GM06990 (cell line): ENCODE measurements at regions not wholly inside any gene's neighbourhood (a gene's known extent, or its start where the extent isn't known, plus 50 kb on each side); places are given as distances from the start of the nearest gene placed in this dataset.
"Not testable (repeated sequence)": the region's sequence is repeated elsewhere in the genome, so short reads cannot be mapped to it uniquely, and the experiment has no call there.

ENCODE experiments used
- DNase-seq: peaks from one replicate; pipeline ENCODE4 v3.0.0-alpha.2; 2011; ENCODE audit not compliant: insufficient read length; ENCODE audit errors: extremely low read depth
- H3K27me3 ChIP-seq: replicated peaks from 2 replicates; pipeline ENCODE4 v1.6.0; 2011; ENCODE audit warnings: low read length; ENCODE audit not compliant: control insufficient read depth, insufficient read depth
- H3K36me3 ChIP-seq: 2 replicates; pipeline ENCODE4 v1.5.1; 2011; ENCODE audit warnings: low read length; ENCODE audit not compliant: control insufficient read depth, insufficient read depth
- H3K4me3 ChIP-seq: replicated peaks from 2 replicates; pipeline ENCODE4 v1.5.1; 2011; ENCODE audit warnings: low read depth, mild to moderate bottlenecking, control low read depth, low read length
- CTCF ChIP-seq: IDR thresholded peaks from 2 replicates; pipeline ENCODE4 v1.5.1; 2011; ENCODE audit warnings: low read length, control low read depth, mild to moderate bottlenecking, inconsistent platforms; ENCODE audit not compliant: insufficient read depth, poor library complexity, severe bottlenecking

DNA sequence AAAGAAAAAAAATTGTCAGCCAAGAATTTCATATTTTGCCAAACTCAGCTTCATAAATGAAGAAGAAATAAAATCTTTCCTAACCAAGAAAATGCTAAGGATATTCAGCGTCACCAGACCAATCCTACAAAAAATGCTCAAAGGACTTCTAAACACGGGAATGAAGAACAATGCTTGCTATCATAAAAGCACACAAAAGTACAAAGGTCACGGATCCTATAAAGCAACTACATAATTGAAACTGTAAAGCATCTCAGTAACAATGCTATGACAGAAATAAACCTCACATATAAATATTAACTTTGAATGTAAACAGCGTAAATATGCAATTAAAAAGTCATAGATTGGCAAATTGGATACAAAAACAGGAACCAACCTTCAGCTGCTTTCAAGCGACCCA is 1314.6 kb upstream of the GYPC start:
- no peaks in the 10 kb centered on the region for H3K36me3 ChIP-seq
- no peak for DNase-seq
- no peak for TF ChIP-seq CTCF
- no peak overlapping the region for H3K4me3 ChIP-seq
- H3K27me3 ChIP-seq: no peaks in the 10 kb centered on the region

DNA sequence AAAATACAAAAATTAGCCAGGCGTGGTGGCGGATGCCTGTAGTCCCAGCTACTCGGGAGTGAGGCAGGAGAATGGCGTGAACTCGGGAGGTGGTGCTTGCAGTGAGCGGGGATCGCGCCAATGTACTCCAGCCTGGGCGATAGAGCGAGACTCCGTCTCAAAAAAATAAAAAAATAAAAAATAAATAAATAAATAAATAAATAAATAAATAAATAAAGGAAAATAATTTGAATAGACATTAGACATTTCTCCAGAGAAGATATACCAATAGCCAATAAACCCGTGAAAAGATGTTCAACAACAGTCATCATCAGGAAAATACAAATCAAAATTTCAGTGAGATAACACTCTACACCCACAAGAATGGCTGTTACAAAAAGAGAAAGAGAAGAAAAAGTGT is 1302.4 kb upstream of the GYPC start:
- H3K4me3 ChIP-seq, H3K36me3 ChIP-seq, DNase-seq, H3K27me3 ChIP-seq: not testable (repeated sequence)

GRCh38 chr2:125364192-125364983 is 1291.6 kb upstream of the GYPC start:
- TF ChIP-seq CTCF: no peak

GRCh38 chr2:125364984-125365265 is 1291.0 kb upstream of the GYPC start:
- no peak for DNase-seq
- Histone ChIP-seq H3K4me3 (no peak overlapping the region), H3K27me3 (no peaks in the 10 kb centered on the region), H3K36me3 (no peaks in the 10 kb centered on the region)
- TF ChIP-seq CTCF: no peak

More at GRCh38 chr2:125364192-125364983, 1291.6 kb upstream of the GYPC start:
- Histone ChIP-seq H3K27me3 (no peaks in the 10 kb centered on the region), H3K4me3 (no peak overlapping the region), H3K36me3 (no peaks in the 10 kb centered on the region)
- no peak for DNase-seq

DNA sequence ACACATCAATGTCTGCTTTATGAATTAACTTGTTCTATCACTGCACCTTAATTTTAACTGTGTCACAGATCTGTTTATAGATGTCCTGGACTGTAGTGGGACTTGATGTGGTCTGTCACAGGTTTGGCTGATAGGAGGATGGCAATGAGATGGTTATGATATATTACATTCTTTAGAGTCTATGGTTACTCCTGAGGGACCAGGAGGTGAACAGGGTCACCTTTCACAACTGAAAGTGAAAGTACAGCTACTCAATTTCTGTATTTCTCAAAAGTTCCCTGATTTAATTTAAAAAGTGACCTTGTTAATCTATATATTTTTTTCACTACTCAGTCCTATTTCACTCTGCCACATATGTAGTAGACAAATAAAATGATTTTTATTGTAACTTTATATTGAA is 1284.1 kb upstream of the GYPC start:
- Histone ChIP-seq H3K4me3 (no peak overlapping the region), H3K36me3 (no peaks in the 10 kb centered on the region), H3K27me3 (no peaks in the 10 kb centered on the region)
- no peak for DNase-seq
- no peak for TF ChIP-seq CTCF

- H3K27me3 ChIP-seq: no peaks in the 10 kb centered on the region
- TF ChIP-seq CTCF: no peak
- DNase-seq: no peak
- H3K36me3 ChIP-seq: no peaks in the 10 kb centered on the region
- no peak overlapping the region for H3K4me3 ChIP-seq
These were observed 1282.7 kb upstream of the GYPC start for GRCh38 chr2:125373293-125373692.
